ENCODE measurements at regions not wholly inside any gene's neighbourhood (a gene's known extent, or its start where the extent isn't known, plus 50 kb on each side); places are given as distances from the start of the nearest gene placed in this dataset.
A peak's percentile ranks its signal among the peaks of the same experiment; 100 is the strongest.
"Not testable (repeated sequence)": the region's sequence is repeated elsewhere in the genome, so short reads cannot be mapped to it uniquely, and the experiment has no call there.

DNA sequence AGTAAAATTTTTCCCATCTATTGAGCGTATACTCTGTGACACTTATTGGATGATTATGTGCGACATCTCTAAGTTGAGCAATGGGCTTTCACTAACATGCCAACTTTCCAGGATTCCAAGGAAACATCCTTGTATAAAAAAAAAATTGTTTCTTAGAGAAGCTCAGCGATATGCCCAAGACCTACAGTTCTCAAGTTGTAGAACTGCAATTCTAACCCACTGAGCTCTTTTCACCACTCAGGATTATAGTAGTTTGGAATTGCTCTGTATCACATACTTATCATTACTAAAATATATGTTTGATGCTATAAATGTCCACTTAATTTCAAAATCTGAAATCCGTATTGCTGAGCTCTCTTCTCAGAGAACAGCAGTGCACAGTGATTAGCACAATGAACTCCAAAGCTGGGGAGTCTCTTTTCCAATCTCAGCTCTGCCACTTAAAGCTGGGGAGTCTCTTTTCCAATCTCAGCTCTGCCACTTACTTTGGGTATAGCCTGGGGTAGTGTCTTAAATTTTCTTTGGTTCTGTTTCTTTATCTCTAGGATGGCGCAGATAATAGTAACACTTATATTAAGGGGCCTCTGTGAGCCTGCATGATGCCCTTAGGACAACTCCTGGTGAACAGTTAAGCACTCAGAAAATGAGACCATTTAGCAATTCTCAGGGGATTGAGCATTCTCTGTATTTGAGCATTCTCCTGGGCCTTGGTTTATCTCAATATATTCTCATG lies 1722.2 kb upstream of the AGA start:
- no peak for DNase-seq

DNA sequence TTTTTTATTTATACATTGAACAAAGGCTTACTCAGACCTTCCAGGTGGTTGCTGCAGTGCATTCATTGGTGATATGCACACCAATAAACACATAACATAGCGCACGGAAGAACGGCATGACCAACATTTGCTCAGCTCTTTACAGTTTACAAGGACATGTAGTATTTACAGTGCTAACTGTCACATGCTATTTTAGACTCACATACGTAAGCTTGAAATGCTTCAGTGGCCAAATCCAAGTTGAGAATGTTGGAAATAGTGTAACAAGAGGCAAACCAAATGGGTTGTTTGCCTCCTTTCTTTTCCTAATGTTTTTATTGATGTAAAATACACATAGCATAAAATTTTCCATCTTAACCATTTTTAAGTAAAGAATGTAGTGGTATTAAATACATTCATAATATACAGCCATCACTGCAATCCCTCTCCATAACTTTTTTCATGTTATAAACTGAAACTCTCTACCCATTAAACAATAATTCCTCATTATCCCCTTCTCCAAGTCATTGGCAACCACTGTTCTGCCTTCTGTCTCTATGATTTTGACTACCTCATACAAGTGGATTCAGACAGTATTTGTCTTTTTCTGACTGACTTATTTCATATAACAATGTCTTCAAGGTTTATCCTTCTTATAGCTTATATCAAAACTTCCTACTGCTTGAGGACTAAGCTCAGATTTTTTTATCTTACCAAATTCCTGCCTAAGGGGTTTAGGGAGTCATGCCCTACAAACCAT lies 1722.9 kb upstream of the AGA start:
- DNase-seq, result no peak

DNA sequence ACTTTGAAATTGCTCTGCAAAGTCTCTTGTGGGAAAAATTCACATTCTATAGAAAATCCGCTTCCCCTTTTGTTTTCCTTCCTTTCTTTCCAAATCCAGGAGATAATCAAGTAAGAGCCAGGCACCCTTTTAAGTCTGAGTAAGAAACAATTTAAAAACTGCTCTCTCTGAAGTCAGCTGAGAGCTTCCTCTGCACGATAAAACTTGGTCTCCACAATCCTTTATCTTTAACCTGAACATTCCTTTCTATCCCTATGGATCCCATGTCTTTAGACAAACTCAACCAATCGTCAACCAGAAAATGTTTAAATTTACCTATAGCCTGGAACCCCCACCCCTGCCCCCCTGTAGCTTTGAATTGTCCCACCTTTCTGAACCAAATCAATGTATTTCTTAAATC lies 1723.6 kb upstream of the AGA start:
- no peak for DNase-seq

DNA sequence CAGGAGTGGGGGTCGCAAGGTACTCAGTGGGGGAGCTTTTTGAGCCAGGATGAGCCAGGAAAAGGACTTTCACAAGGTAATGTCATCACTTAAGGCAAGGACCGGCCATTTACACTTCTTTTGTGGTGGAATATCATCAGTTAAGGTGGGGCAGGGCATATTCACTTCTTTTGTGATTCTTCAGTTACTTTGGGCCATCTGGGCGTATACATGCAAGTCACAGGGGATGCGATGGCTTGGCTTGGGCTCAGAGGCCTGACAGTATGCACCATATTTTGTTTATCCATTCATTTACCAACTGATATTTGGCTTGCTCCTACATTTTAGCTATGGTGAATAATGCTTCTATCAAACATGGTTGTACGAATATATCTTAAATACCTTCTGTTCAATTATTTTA lies 1728.1 kb upstream of the AGA start:
- not testable (repeated sequence) for DNase-seq

DNA sequence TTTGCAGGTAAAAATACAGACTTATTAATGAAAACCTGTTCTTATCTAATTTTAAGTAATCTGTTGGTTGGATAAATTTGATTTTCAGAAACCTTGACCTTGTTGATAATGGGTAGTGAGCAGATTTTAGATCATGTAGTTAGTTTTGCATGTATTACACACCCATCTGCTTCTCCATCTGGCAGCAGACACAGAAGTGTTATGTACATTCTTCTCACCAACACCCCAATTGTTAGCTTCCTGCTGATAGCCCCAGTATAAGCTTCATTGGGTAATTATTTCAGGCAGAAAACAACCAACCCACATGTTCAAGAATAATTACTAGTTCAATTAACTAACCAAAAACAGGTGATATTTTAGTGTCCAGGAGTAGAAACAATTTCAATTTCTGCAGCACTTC lies 1740.5 kb upstream of the AGA start:
- no peak for DNase-seq

DNA sequence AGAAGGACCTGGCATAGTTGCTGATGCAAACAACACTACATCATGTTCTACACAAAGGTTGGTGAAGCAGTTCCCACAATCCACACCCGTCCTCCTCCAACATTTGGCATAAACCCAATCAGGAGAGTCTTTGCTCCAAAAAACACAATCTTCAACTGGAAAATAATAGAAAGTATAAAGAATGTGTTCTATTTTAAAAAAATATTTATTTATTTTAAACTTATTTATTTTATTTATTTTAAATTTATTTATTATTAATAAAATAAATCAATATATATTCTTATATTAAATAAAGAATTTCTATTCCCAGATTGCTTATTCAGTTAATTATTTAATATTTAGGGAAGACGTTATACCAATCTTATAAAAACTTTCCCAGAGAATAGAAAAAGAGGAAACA lies 1753.7 kb upstream of the AGA start:
- no peak for DNase-seq

DNA sequence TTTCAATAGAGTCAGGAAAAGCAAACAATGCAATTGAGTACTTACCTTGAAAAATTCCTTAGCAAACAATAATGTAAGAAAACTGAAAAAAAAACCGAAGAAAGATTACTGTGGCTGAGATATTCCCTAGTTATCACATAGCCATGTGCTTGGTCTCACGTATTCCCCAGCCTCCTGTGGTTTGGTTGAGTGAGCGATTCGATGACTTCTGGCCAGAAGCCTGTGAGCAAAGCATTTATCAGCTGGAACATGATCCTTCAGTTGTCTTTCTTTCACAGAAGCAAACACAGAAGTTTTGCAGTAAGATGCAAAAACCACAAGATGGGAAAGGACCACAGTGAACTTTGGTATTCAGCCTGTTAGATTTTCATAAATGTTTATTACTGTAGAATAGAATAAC lies 1754.3 kb upstream of the AGA start:
- DNase-seq, result no peak

DNA sequence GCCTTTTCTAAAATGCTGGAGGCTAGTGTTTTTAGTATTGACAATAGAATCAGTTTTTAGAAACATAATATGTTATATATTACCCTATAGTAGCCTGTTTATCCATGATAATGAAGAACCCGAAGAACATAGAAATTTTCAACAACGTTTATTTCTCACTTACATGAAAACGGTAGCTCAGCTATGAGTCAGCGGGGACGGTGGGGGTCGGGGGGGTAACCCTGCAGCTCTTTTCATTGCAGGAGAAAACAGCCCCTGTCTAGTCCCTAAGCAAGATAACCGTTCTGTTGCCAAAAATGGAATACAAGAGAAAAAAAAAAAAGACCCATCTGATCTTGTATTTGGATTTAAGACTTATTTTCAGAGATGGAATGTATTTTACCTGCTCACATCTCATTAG lies 1758.4 kb upstream of the AGA start:
- no peak for DNase-seq

DNA sequence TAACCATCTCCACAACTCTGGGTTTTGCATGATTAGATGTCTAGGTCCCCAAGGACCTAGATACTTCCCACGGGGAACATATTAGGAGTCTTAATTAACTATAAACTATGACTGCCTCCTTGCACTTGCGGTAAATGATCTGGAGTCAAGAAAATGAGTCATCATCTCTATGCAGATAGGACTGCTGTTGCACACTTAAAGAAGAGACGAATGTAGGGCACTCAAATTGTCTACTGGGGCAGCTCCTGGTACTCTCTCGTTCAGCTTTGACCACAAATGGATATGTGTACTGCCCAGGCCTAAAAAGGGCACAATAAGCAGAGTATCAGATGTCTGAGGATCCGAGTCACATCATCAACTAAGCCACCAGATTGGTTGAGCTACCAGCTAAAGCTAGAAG lies 1783.4 kb upstream of the AGA start:
- no peak for DNase-seq

DNA sequence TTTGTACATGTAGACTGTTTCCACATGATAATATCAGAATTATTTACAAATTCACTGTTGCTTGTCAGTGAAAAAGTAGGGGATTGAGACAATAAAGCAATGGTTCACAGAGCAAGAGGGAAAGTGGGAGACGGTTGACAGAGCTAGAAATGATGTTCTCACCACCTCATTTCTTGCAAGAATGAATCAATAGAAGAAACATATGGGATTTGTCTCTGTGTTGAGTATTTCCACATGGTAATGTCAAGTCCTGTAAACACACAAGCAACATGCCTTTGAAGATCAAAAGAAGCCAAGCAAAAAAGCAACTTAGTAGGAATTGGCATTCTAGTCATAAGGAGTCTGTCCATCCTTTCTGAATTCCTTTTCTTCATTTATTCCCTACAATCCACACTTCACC lies 1806.6 kb upstream of the AGA start:
- DNase-seq, result no peak

DNA sequence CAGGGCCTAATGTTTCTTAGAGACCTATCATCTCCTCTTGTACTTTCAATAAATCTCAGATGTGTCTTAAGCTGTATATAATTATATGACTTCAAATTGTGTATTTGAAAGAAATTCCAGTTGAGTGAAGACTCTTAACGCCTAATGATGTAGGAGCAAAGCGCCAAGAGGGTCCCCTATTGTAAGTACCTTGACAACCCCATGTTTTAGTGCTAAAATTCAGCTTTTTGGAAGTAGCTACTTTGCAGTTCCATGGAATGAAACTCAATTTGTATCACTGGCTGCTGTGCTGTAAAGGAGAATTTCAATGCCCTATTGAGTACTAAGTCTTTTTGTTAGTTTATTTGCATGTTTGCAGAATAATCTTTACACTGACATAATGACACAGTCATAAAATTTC lies 1826.6 kb upstream of the AGA start:
- no peak for DNase-seq

DNA sequence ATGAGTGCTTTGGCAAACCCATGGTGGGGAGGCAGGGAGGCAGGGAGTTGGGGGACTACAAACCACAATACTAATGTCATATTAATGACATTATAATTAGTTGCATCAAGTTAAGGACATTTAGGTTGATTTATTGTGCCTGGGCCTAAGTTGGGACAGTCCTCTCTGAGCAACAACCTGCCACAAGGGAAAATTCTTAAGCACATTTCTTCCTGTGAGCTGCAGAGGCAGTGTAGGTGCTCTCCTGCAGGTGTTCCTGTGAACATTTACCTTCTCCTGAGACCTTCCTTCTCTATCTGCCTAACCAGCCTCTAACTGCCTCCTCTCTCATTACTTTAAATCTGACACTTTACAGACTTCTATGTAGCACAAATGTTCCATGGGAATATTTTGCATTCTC lies 1830.0 kb upstream of the AGA start:
- DNase-seq, result no peak

DNA sequence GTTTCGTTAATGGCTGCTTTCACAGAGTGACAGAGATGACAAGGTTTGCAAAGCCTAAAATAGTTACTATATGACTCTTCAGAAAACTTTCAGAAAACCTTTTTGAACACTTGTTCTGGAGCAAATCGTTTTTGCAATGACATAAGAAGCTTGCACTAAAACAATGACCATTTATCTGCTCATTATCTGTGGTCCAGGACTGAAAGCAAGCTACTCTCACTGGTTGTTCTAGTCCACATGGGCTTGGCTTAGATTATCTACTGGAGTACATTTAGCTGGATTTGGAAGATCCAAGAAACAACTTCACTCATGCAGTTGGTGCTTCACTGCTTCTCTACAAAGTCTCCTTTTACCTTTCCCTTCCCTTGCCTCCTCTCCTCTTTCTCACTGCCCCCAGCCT lies 1836.4 kb upstream of the AGA start:
- DNase-seq, result no peak

DNA sequence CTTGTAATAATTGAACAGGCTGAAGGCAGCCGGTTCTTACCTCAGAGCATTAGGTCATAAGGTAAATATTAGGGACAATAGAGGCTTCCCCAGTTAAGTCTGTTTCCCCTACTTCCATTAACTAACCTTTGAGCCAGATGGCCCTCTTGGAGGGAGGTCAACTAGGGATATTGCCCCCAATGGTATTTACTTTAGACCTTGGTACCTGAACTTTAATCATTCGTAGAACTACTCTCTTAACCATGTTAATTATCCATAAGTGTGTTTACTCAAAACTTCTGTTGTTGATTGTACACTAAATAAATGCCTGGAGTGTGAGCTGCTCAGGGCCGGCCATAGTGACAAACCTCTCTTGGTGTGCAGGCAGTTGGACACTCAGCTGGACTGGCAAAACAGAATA lies 1843.5 kb upstream of the AGA start:
- no peak for DNase-seq

DNA sequence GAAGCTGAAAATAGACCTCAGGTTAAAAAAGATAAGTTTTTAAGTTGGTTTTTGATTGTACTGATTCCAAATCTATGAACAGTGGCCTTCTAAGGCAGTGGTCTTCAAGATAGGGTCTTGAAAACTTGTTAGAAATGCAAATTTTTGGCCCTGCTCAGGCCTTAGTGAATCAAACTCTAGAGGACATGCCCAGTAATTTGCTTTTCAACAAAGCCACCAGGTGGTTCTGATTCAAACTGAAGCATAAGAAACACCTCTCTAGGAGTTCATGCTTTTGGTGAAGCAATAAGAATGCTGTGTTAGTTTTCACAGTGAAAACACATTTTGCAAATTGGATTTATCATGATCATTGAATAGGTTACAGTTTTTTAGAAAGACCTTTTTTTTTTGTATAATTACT lies 1849.4 kb upstream of the AGA start:
- DNase-seq, result no peak

DNA sequence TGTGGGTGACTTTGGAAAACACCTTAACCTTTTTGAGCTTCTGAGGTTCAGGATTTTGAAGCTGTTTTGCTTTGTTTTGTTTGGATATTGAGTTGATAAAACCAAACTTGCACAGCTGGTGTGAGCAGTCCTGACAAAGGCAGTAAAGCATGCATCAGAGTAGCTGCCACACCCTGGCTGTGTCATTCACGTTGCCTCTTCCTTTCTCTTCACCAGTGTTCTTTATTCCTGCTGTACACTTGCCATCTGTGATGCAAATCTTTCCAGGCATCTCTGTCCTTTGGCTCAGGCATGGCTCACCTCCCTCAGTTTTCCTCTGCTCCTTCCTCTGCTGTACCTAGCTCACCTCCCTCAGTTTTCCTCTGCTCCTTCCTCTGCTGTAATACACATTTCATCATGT lies 1850.2 kb upstream of the AGA start:
- DNase-seq, result no peak

DNA sequence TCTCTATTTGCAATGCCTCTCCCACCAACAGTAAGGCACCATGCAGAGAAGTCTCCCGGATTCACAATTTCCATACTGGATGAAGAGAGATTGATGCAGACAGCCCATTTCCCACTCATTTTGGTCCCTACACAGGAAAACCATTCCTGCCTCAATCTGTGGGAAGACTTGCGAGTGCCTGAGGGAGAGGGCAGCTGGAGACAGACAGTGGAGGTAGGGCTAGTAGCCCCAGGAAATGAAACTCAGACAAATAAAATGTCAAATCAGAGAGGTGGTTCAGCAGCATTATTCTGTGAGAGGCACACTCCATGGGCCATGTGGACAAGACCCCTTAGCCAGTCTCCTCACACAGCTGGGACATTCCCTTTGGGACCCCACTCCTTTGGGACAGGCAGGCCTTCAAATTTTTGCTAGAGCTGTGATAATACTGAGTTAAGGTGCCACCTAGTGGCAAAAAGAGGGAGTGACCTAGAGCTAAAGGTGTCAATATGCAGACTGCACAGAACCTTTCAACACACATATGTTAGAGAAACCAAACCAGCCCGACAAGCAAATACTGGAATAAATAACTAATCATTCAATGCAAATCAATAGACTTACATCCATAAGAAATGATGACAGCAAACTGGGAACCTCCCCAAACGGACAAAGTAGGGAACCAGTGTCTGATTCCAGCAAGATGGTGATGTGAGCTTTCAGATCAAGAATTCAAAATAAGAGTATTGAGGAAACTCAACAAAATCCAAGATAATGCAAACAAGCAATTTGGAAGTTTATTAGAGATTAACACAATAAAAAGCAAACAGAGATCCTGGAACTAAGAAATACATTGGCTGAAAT lies 1865.3 kb upstream of the AGA start:
- DNase-seq, result peak; percentile 51

DNA sequence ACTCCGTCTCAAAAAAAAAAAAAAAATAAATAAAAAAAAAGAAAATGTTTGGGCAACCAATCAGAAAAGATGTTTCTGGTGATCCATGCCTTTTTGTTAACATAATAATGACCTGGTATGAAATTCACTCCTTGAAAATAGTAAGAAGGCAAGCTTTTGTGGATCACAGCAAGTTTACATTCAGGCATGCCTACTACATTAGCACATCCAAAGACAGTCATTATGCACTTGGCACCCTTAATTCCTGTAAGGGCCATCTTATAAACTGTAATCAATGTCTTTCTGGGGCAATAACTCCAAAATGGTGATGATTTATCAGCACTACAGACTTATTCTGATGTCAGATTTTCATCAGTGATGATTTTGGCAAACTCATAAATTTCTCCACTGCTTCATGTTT lies 1871.6 kb upstream of the AGA start:
- DNase-seq, result no peak

DNA sequence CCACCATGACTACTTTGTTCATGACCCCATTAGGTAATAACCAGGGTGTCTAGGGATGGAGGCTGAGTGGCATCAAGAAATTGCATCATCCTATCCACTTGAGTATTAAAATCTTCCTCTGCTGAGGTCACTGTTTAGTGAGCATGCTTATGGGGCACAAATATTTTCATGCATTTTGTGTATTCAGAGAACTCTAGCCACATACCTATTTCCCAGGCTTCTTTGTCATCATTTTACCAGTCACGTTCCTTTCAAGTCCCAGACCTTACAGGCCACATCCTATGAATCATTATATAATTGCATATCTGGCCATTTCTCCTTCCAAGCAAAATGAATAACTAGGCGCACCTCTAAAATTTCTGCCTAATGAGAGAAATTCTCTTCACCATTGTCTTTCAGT lies 1882.9 kb upstream of the AGA start:
- DNase-seq, result no peak

DNA sequence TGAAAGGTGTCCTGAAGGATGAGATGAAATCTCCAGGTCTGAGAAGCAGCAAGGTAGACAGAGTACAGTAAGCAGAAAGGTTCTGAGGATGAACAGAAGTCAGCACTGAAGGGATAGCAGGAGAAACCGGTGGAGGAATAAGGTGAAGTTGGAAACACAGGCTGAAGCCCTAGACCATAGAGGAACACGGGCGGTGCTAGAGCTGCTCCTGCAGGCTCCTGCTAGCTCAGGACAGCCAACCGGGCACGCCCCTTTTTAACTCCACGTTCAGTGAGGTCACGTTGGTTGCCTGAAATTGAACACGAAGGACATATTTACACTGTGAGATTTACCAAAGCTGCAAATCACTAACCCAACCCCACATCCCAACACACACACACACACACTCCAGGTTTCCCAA lies 1886.4 kb upstream of the AGA start:
- DNase-seq, result no peak

DNA sequence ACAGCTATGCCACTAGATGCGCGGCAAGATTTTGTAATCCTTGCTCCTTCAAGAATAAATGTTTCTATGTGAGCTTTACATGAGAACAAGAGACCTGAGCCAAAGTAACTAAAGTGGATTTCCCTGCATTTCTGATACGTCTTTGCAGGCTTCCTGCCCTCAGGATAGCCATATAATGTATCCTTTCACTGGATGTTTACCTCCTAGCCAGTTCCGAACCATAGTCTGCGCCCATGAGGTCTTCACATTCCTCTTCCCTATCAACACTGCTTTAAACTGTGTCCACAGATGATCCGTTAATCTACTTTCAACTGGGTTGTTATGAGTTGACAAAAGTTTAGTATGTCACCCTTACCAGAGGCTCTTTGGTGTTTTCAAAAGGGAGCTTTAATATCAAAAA lies 1889.1 kb upstream of the AGA start:
- no peak for DNase-seq

DNA sequence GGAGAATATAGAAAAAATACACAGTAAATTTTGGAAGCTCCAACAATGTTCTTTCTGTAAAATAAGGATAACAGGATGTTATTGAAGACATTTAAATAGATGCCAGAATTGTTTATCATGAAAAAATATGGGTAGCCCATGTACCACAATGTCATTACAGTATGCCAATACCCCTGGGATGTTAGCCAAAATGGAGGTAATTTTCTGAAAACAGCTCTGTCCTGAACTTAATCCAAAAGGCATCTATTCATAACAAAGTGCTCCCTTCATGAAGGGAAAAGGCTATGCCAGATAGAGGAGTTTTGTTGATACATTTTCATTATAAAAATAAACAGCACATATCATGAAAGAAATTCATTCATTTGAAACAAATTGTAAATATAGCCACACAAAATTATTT lies 1902.6 kb upstream of the AGA start:
- DNase-seq, result no peak

DNA sequence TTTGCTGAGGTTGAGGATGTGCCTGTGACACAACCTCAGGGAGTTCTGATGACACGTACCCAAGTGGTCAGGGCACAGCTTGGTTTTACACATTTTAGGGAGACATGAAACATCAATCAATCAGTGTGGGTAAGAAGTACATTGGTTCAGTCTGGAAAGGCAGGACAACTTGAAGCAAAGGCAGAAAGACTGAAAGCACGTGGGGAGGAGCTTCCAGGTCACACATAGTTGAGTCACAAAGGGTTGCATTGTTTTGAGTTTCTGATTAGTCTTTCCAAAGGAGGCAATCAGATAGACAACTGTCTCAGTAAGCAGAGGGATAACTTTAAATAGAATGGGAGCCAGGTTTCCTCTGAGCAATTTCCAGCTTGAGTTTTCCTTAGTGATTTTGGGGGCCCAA lies 1910.0 kb upstream of the AGA start:
- DNase-seq, result no peak

DNA sequence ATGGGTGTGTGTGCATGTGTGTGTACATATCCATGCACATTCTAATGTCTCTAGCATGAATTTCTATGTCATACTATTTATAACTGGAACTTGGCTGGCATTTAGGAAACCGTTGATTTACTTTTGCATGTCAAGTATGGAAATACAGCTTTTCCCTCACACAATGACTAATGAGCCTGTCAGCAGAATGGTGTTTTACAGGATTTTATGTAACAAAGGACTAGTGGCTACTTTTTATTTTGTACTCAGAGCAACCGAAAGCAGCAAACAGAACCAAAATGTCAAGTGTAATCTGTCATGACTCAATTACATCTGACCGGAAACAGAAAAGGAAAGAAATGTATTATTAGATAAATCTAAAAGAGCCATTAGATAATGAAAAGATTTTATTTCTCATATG lies 1911.5 kb upstream of the AGA start:
- DNase-seq, result no peak
